GM18511 (cell line): ENCODE measurements at regions not wholly inside any gene's neighbourhood (a gene's known extent, or its start where the extent isn't known, plus 50 kb on each side); places are given as distances from the start of the nearest gene placed in this dataset.
"Not testable (repeated sequence)": the region's sequence is repeated elsewhere in the genome, so short reads cannot be mapped to it uniquely, and the experiment has no call there.

Experiments
- ATAC-seq: cut with Tn5 transposase; IDR thresholded peaks from one replicate; pipeline ENCODE4 v1.9.1; 2021; ENCODE audit warnings: mild to moderate bottlenecking, moderate library complexity; ENCODE audit not compliant: unreplicated experiment

DNA sequence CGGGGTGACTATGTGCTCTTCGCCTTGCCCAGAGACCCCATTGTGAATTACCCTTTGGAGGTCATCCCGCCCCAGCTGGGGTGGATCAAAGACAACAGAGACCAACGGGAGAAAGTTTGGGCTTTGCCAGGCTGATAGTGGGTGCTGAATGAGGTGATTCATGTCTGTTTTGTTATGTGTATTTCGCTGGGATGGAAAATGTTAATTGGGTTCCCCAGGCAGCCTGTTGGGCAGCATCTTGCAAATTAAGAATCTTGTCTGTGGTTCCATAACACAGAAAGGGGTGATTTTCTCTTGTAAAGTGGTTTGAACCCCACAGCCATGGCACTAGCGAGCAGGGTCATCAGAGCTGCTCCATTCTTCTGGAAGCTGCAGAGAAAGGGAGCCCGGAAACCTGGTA, 63.1 kb upstream of the UNC93A start:
- ATAC-seq: no peak

DNA sequence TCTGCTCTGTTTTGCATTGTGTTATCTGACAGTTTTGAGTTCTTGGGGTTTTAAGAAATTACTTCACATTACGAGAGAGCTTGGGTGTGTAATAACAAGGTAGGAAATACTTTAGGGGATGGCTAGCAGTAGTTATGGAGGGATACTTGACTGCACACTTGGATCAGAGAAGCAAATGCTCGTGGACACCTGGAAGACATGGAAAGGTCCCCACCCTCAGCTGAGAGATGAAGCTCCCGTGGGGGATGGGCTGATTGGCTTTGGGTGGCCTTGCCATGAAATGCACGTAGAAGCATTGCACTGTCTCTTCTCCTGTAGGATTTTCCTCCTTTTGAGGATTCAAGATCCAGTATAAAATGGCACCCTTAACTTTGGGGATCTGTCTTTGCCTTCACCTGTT, 61.5 kb upstream of the UNC93A start:
- ATAC-seq: no peak

GRCh38 chr6:167230288-167230687, 60.8 kb upstream of the UNC93A start:
- ATAC-seq: no peak

DNA sequence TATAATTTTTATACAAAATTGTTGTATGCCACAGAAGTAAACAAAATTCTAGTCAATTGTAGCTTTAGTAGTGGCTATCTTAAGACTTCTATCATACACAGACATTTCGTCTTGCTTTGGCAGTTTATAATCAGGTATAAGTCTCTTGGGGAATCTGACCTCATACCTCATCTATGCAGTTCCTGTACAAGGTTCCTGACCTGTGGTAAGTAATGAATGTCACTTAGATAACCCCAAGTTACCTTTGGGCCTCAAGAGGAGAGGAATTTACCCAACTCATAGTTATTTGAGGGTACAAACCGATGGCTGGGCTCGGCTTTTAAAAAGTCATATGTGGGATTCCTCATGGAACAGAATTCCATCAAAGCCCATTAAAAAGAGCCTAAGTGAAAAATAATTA, 58.8 kb upstream of the UNC93A start:
- ATAC-seq: no peak

DNA sequence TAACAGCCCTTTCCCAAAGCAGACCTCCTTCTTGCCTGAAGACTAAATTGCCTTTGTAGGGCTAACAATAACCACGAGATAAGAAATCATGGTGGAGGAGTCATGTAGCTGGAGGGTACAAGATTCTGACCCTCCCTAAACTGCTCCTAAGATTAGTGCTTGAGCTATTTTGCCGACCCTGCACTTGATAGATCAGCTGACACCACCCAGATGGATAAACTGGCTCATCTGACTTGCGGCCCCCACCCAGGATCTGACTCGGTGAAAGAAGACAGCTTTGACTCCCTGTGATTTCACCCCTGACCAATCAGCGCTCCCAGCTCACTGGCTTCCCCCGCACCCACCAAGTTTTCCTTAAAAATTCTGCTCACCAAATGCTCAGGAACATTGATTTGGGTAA, 57.6 kb upstream of the UNC93A start:
- ATAC-seq: no peak

- not testable (repeated sequence) for ATAC-seq
Measured at GRCh38 chr6:167234576-167234975, 56.5 kb upstream of the UNC93A start.

DNA sequence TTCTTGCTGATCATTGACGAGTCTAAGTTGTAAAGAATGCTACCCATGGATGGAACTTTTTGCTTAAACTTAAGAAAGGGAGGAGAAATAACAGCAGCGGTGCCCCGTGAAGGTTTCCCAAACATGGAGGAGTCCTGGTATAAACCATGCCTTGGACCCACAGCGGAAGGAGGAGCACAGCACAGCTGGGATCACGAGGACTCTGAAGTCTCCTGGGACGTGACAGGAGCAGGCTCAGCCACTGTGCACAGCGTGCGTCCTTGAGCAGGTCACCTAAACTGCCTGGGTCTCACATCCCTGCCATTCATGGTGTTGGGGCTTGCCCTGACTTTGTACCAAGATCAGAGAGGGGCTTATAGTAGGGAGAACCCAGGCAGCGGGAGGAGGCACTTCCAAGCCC, 56.1 kb upstream of the UNC93A start:
- no peak for ATAC-seq

DNA sequence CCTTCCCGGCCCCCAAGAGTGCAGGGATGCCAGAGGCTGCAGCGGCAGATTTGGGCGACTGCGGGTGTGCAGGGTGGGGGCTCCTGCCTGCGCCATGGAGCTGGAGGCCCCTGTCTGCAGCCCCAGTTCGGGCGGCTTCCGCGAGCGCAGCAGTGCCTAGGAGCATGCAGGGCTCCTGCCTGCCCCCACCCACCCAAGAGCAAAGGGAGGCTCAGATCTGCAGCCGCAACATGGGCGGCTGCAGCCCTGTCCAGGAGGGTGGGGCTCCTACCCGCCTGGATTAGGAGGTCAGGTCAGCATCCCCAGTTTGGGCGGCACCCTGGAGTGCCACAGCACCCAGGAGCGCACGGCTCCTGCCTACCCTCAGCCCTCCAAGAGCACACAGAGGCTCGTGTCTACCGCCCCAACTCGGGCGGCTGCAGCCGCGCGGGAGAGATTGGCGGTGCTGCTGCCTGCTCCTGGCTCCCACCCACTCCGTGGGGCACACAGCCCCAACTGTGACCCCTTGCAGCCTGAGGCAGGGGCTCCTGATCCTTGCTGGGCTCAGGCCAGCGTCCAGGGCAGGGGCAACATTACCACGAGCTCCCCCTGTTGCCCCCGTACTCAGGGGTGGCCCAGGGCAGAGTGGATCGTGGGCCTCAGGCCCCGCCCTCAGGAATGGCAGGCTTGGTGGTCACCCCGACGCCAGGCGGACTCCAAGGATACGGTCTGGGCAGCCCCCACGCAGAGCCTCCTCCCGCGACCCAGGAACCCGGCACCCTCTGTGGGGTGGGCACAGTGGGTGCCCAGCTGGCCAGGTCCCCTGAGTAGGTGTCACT, 55.5 kb upstream of the UNC93A start:
- ATAC-seq: no peak

GRCh38 chr6:167236239-167236571, 54.9 kb upstream of the UNC93A start:
- ATAC-seq: no peak

DNA sequence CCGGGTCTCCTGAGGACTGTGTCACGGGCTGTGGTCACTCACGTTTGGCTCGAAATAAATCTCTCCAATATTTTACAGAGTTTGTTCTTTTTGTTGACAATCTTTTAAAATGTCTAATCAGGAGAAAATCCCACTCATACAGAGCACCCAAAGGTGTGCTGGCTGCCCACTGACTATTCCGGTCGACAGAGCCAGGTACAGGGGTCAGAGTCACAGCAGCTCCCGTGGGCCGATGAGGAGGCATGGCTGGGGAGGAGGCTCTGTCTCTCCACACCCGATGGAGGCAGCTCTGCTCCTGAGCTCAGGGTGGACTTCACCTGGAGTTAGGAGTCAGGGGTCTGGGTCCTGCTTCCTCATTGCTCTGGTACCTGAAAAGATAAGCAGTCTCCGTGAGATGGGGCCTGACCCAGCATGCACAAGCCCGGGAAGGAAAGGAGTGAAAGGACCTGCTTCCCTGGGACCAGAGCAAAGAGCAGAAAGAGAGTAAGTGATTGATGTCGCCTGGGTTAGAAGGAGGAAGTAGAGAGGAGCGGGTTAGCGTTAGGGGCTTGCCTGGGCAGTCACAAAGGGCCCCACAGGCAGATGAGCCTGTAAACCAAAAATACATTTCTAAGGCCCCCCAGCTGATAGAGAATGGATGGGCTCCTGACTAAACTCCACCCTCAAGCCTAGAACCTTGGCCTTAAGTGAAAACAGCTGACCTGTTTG, 53.5 kb upstream of the UNC93A start:
- no peak for ATAC-seq

GRCh38 chr6:167238146-167238693, 52.9 kb upstream of the UNC93A start:
- no peak for ATAC-seq

GRCh38 chr6:167238694-167239467, 52.2 kb upstream of the UNC93A start:
- no peak for ATAC-seq

DNA sequence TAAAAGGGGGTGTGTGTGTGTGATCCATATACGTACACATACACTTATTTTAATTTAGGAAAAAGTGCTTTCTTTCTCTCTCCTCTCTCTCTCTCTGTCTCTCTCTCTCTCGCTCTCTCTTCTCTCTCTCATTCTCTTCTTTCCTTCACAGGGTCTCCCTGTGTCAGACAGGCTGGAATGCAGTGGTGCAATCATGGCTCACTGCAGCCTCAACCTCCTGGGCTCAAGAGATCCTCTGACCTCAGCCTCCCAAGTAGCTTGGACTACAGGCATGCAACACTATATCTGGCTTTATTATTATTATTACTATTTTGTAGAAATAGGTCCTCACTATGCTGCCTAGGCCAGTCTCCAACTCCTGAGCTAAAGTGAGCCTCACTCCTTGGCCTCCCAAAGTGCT, 51.6 kb upstream of the UNC93A start:
- not testable (repeated sequence) for ATAC-seq

GRCh38 chr6:167240034-167240541, 51.0 kb upstream of the UNC93A start:
- no peak for ATAC-seq
